ENCODE measurements at regions not wholly inside any gene's neighbourhood (a gene's known extent, or its start where the extent isn't known, plus 50 kb on each side); places are given as distances from the start of the nearest gene placed in this dataset.
"Not testable (repeated sequence)": the region's sequence is repeated elsewhere in the genome, so short reads cannot be mapped to it uniquely, and the experiment has no call there.

GRCh38 chr6:112539355-112539754, 192.2 kb downstream of the RFPL4B start:
- Mint-ChIP-seq H3K36me3 (ENCODE audit: low read depth) (peaks cover 10% of the 10 kb centered on the region), H3K27me3 (ENCODE audit: low read depth, poor library complexity) (no peaks in the 10 kb centered on the region), H3K27ac (no peak overlapping the region), H3K9me3 (peaks cover 45% of the 10 kb centered on the region), H3K4me3 (no peak overlapping the region), H3K4me1 (no peaks in the 10 kb centered on the region)
- no peak for TF ChIP-seq CTCF (IDR thresholded peaks at IDR 0.05)
- DNase-seq = no peak

- not testable (repeated sequence) for DNase-seq; H3K4me3 Mint-ChIP-seq; H3K27ac Mint-ChIP-seq; H3K4me1 Mint-ChIP-seq; H3K27me3 Mint-ChIP-seq (ENCODE audit: low read depth, poor library complexity)
- H3K36me3 Mint-ChIP-seq (ENCODE audit: low read depth) = peaks cover 10% of the 10 kb centered on the region
- H3K9me3 Mint-ChIP-seq = peaks cover 59% of the 10 kb centered on the region
Observed at GRCh38 chr6:112541847-112542246, 194.7 kb downstream of the RFPL4B start.

GRCh38 chr6:112547321-112548085, 200.4 kb downstream of the RFPL4B start:
- H3K4me3 Mint-ChIP-seq; DNase-seq; H3K27ac Mint-ChIP-seq; H3K36me3 Mint-ChIP-seq (ENCODE audit: low read depth); H3K4me1 Mint-ChIP-seq; H3K27me3 Mint-ChIP-seq (ENCODE audit: low read depth, poor library complexity): not testable (repeated sequence)
- peaks cover 60% of the 10 kb centered on the region for H3K9me3 Mint-ChIP-seq

GRCh38 chr6:112549749-112550148, 202.6 kb downstream of the RFPL4B start:
- TF ChIP-seq CTCF (IDR thresholded peaks at IDR 0.05) = no peak
- Mint-ChIP-seq H3K36me3 (ENCODE audit: low read depth) (no peaks in the 10 kb centered on the region), H3K27me3 (ENCODE audit: low read depth, poor library complexity) (no peaks in the 10 kb centered on the region), H3K4me1 (peaks cover 4% of the 10 kb centered on the region), H3K9me3 (peaks cover 41% of the 10 kb centered on the region), H3K4me3 (no peak overlapping the region), H3K27ac (no peak overlapping the region)
- no peak for DNase-seq

- peaks cover under 1% of the 10 kb centered on the region for H3K9me3 Mint-ChIP-seq
- TF ChIP-seq CTCF (IDR thresholded peaks at IDR 0.05) = no peak
- DNase-seq = no peak
- no peak overlapping the region for H3K4me3 Mint-ChIP-seq
- peaks cover under 1% of the 10 kb centered on the region for H3K4me1 Mint-ChIP-seq
- H3K36me3 Mint-ChIP-seq (ENCODE audit: low read depth) = no peaks in the 10 kb centered on the region
- no peaks in the 10 kb centered on the region for H3K27me3 Mint-ChIP-seq (ENCODE audit: low read depth, poor library complexity)
- no peak overlapping the region for H3K27ac Mint-ChIP-seq
Observed at GRCh38 chr6:112557435-112557834, 210.3 kb downstream of the RFPL4B start.

GRCh38 chr6:112557961-112558360, 210.8 kb downstream of the RFPL4B start:
- H3K4me3 Mint-ChIP-seq = no peak overlapping the region
- H3K4me1 Mint-ChIP-seq = peaks cover 5% of the 10 kb centered on the region
- no peaks in the 10 kb centered on the region for H3K36me3 Mint-ChIP-seq (ENCODE audit: low read depth)
- H3K27ac Mint-ChIP-seq = no peak overlapping the region
- no peak for TF ChIP-seq CTCF (IDR thresholded peaks at IDR 0.05)
- no peak for DNase-seq
- H3K9me3 Mint-ChIP-seq = no peaks in the 10 kb centered on the region
- no peaks in the 10 kb centered on the region for H3K27me3 Mint-ChIP-seq (ENCODE audit: low read depth, poor library complexity)

GRCh38 chr6:112560651-112561050, 213.5 kb downstream of the RFPL4B start:
- Mint-ChIP-seq H3K27me3 (ENCODE audit: low read depth, poor library complexity) (no peaks in the 10 kb centered on the region), H3K9me3 (no peaks in the 10 kb centered on the region), H3K36me3 (ENCODE audit: low read depth) (no peaks in the 10 kb centered on the region), H3K4me3 (no peak overlapping the region), H3K4me1 (peaks cover 15% of the 10 kb centered on the region), H3K27ac (no peak overlapping the region)
- no peak for TF ChIP-seq CTCF (IDR thresholded peaks at IDR 0.05)
- no peak for DNase-seq

Data from nephron progenitor cell (in vitro differentiated cells).